ENCODE measurements at regions not wholly inside any gene's neighbourhood (a gene's known extent, or its start where the extent isn't known, plus 50 kb on each side); places are given as distances from the start of the nearest gene placed in this dataset.

GRCh38 chr1:177890479-177890878 lies 79.4 kb downstream of the SEC16B start:
- no peak for TF ChIP-seq TCF12 (IDR thresholded peaks at IDR 0.05)
- TF ChIP-seq TCF12 (CRISPR knock-in tag; IDR thresholded peaks at IDR 0.05) = no peak
- no peak for TF ChIP-seq ZNF780A (CRISPR knock-in tag; IDR thresholded peaks at IDR 0.05)
- TF ChIP-seq FOXJ3 (CRISPR knock-in tag; IDR thresholded peaks at IDR 0.05; ENCODE audit: borderline replicate concordance) = no peak
- no peak for TF ChIP-seq ARNT (IDR thresholded peaks at IDR 0.05)
- no peak for TF ChIP-seq CTCF (CRISPR knock-in tag; IDR thresholded peaks at IDR 0.05)
- no peak for TF ChIP-seq RFX1 (IDR thresholded peaks at IDR 0.05)
- no peak for TF ChIP-seq PCBP2 (optimal IDR thresholded peaks at IDR 0.05; ENCODE audit: low read depth, low read length, poor library complexity, severe bottlenecking)

Measured in HepG2 (cell line).